Neural crest cell (in vitro differentiated cells): ENCODE measurements at regions not wholly inside any gene's neighbourhood (a gene's known extent, or its start where the extent isn't known, plus 50 kb on each side); places are given as distances from the start of the nearest gene placed in this dataset.
A peak's percentile ranks its signal among the peaks of the same experiment; 100 is the strongest.

ENCODE experiments used
- DNase-seq: peaks from one replicate; pipeline ENCODE4 v3.0.0; 2021; ENCODE audit warnings: low read depth, mixed read lengths, low spot score
- H3K27ac Mint-ChIP-seq: one replicate; pipeline ENCODE4 v1.8.0; 2021; ENCODE audit warnings: mild to moderate bottlenecking, mixed read lengths; ENCODE audit not compliant: unreplicated experiment
- H3K27me3 Mint-ChIP-seq: 2 replicates; pipeline ENCODE4 v1.8.0; 2021; ENCODE audit warnings: low read depth, mild to moderate bottlenecking, mixed read lengths
- H3K36me3 Mint-ChIP-seq: 2 replicates; pipeline ENCODE4 v1.8.0; 2021; ENCODE audit warnings: low read depth, mild to moderate bottlenecking, mixed read lengths
- H3K4me1 Mint-ChIP-seq: 2 replicates; pipeline ENCODE4 v1.8.0; 2021; ENCODE audit warnings: mixed read lengths
- H3K4me3 Mint-ChIP-seq: one replicate; pipeline ENCODE4 v1.8.0; 2021; ENCODE audit warnings: mild to moderate bottlenecking, mixed read lengths
- H3K9me3 Mint-ChIP-seq: 2 replicates; pipeline ENCODE4 v1.8.0; 2021; ENCODE audit warnings: mixed read lengths
- CTCF ChIP-seq: fragments of 200-600 bp; sonication (generic); conservative IDR thresholded peaks from 2 replicates; pipeline ENCODE4 v1.5.0; 2021; ENCODE audit warnings: antibody characterized with exemption, mild to moderate bottlenecking

- peaks cover 48% of the 10 kb centered on the region for H3K27me3 Mint-ChIP-seq
- peaks cover 4% of the 10 kb centered on the region for H3K36me3 Mint-ChIP-seq
- no peaks in the 10 kb centered on the region for H3K4me1 Mint-ChIP-seq
- peaks cover 14% of the 10 kb centered on the region for H3K9me3 Mint-ChIP-seq
- H3K27ac Mint-ChIP-seq, result peak overlapping the region; percentile 62
- no peak for TF ChIP-seq CTCF
- DNase-seq, result no peak
- no peak overlapping the region for H3K4me3 Mint-ChIP-seq
Observed at GRCh38 chr16:9415545-9415944, 324.1 kb downstream of the HAPSTR1 start.

GRCh38 chr16:9417898-9418297, 326.5 kb downstream of the HAPSTR1 start:
- Mint-ChIP-seq H3K36me3 (peaks cover 4% of the 10 kb centered on the region), H3K27me3 (peaks cover 41% of the 10 kb centered on the region)
- no peak for TF ChIP-seq CTCF

GRCh38 chr16:9419161-9419560, 327.7 kb downstream of the HAPSTR1 start:
- no peak overlapping the region for H3K27ac Mint-ChIP-seq
- no peak for DNase-seq
- no peak for TF ChIP-seq CTCF
- H3K9me3 Mint-ChIP-seq, result peaks cover 14% of the 10 kb centered on the region
- no peak overlapping the region for H3K4me3 Mint-ChIP-seq
- H3K36me3 Mint-ChIP-seq, result peaks cover 4% of the 10 kb centered on the region
- peaks cover 31% of the 10 kb centered on the region for H3K27me3 Mint-ChIP-seq
- no peaks in the 10 kb centered on the region for H3K4me1 Mint-ChIP-seq

More at GRCh38 chr16:9417898-9418297, 326.5 kb downstream of the HAPSTR1 start:
- H3K4me1 Mint-ChIP-seq, result no peaks in the 10 kb centered on the region
- peaks cover 14% of the 10 kb centered on the region for H3K9me3 Mint-ChIP-seq
- no peak overlapping the region for H3K4me3 Mint-ChIP-seq
- no peak overlapping the region for H3K27ac Mint-ChIP-seq
- DNase-seq, result no peak

GRCh38 chr16:9422762-9423513, 331.5 kb downstream of the HAPSTR1 start:
- Mint-ChIP-seq H3K27me3 (peaks cover 15% of the 10 kb centered on the region), H3K4me1 (peaks cover 8% of the 10 kb centered on the region), H3K4me3 (no peak overlapping the region), H3K9me3 (peaks cover 6% of the 10 kb centered on the region), H3K27ac (no peak overlapping the region), H3K36me3 (no peaks in the 10 kb centered on the region)
- TF ChIP-seq CTCF, result no peak
- no peak for DNase-seq

- TF ChIP-seq CTCF, result no peak
- no peak overlapping the region for H3K4me3 Mint-ChIP-seq
- H3K4me1 Mint-ChIP-seq, result peaks cover 13% of the 10 kb centered on the region
- H3K27me3 Mint-ChIP-seq, result peaks cover 7% of the 10 kb centered on the region
- H3K9me3 Mint-ChIP-seq, result peaks cover 2% of the 10 kb centered on the region
- H3K27ac Mint-ChIP-seq, result peak overlapping the region; percentile 32
- DNase-seq, result no peak
- no peaks in the 10 kb centered on the region for H3K36me3 Mint-ChIP-seq
Observed at GRCh38 chr16:9425236-9425635, 333.8 kb downstream of the HAPSTR1 start.
